ENCODE measurements at regions not wholly inside any gene's neighbourhood (a gene's known extent, or its start where the extent isn't known, plus 50 kb on each side); places are given as distances from the start of the nearest gene placed in this dataset.
"Not testable (repeated sequence)": the region's sequence is repeated elsewhere in the genome, so short reads cannot be mapped to it uniquely, and the experiment has no call there.

GRCh38 chr6:121887724-121888123, 452.3 kb downstream of the GJA1 start:
- TF ChIP-seq TAF1 (IDR thresholded peaks at IDR 0.05; ENCODE audit: low read depth, low read length) (no peak), POU2F2 (IDR thresholded peaks at IDR 0.05; ENCODE audit: low read depth, low read length) (no peak), PAX5 (IDR thresholded peaks at IDR 0.05; ENCODE audit: insufficient read depth, low read length, severe bottlenecking) (no peak), POLR2A (IDR thresholded peaks at IDR 0.05; ENCODE audit: low read depth, low read length) (no peak), SPI1 (IDR thresholded peaks at IDR 0.05; ENCODE audit: low read depth, low read length) (no peak), POLR2AphosphoS5 (IDR thresholded peaks at IDR 0.05; ENCODE audit: low read depth, low read length) (no peak)
- DNase-seq (ENCODE audit: insufficient read length, low spot score) = no peak
- FAIRE-seq = no peak

GRCh38 chr6:121890307-121890910, 455.0 kb downstream of the GJA1 start:
- FAIRE-seq = no peak
- DNase-seq (ENCODE audit: insufficient read length, low spot score) = no peak
- TF ChIP-seq POLR2A (IDR thresholded peaks at IDR 0.05; ENCODE audit: low read depth, low read length) = no peak
- TF ChIP-seq POU2F2 (IDR thresholded peaks at IDR 0.05; ENCODE audit: low read depth, low read length) = no peak
- TF ChIP-seq TAF1 (IDR thresholded peaks at IDR 0.05; ENCODE audit: low read depth, low read length) = no peak
- no peak for TF ChIP-seq POLR2AphosphoS5 (IDR thresholded peaks at IDR 0.05; ENCODE audit: low read depth, low read length)
- no peak for TF ChIP-seq SPI1 (IDR thresholded peaks at IDR 0.05; ENCODE audit: low read depth, low read length)
- TF ChIP-seq PAX5 (IDR thresholded peaks at IDR 0.05; ENCODE audit: insufficient read depth, low read length, severe bottlenecking) = no peak

GRCh38 chr6:121895731-121896130, 460.3 kb downstream of the GJA1 start:
- FAIRE-seq; DNase-seq (ENCODE audit: insufficient read length, low spot score): not testable (repeated sequence)

GRCh38 chr6:121896363-121896762, 460.9 kb downstream of the GJA1 start:
- no peak for FAIRE-seq
- no peak for DNase-seq (ENCODE audit: insufficient read length, low spot score)
- TF ChIP-seq PAX5 (IDR thresholded peaks at IDR 0.05; ENCODE audit: insufficient read depth, low read length, severe bottlenecking) = no peak
- TF ChIP-seq POU2F2 (IDR thresholded peaks at IDR 0.05; ENCODE audit: low read depth, low read length) = no peak
- no peak for TF ChIP-seq SPI1 (IDR thresholded peaks at IDR 0.05; ENCODE audit: low read depth, low read length)
- no peak for TF ChIP-seq POLR2AphosphoS5 (IDR thresholded peaks at IDR 0.05; ENCODE audit: low read depth, low read length)
- no peak for TF ChIP-seq TAF1 (IDR thresholded peaks at IDR 0.05; ENCODE audit: low read depth, low read length)
- no peak for TF ChIP-seq POLR2A (IDR thresholded peaks at IDR 0.05; ENCODE audit: low read depth, low read length)

GRCh38 chr6:121896771-121897170, 461.3 kb downstream of the GJA1 start:
- TF ChIP-seq POLR2AphosphoS5 (IDR thresholded peaks at IDR 0.05; ENCODE audit: low read depth, low read length) (no peak), PAX5 (IDR thresholded peaks at IDR 0.05; ENCODE audit: insufficient read depth, low read length, severe bottlenecking) (no peak), POLR2A (IDR thresholded peaks at IDR 0.05; ENCODE audit: low read depth, low read length) (no peak)
- no peak for FAIRE-seq

GRCh38 chr6:121897337-121897760, 461.9 kb downstream of the GJA1 start:
- FAIRE-seq (no peak), DNase-seq (ENCODE audit: insufficient read length, low spot score) (no peak)
- TF ChIP-seq SPI1 (IDR thresholded peaks at IDR 0.05; ENCODE audit: low read depth, low read length) (no peak), POLR2A (IDR thresholded peaks at IDR 0.05; ENCODE audit: low read depth, low read length) (no peak), TAF1 (IDR thresholded peaks at IDR 0.05; ENCODE audit: low read depth, low read length) (no peak), POU2F2 (IDR thresholded peaks at IDR 0.05; ENCODE audit: low read depth, low read length) (no peak), PAX5 (IDR thresholded peaks at IDR 0.05; ENCODE audit: insufficient read depth, low read length, severe bottlenecking) (no peak), POLR2AphosphoS5 (IDR thresholded peaks at IDR 0.05; ENCODE audit: low read depth, low read length) (no peak)

More at GRCh38 chr6:121896771-121897170, 461.3 kb downstream of the GJA1 start:
- DNase-seq (ENCODE audit: insufficient read length, low spot score) = no peak

GRCh38 chr6:121901432-121901831, 466.0 kb downstream of the GJA1 start:
- TF ChIP-seq POLR2AphosphoS5 (IDR thresholded peaks at IDR 0.05; ENCODE audit: low read depth, low read length) (no peak), POLR2A (IDR thresholded peaks at IDR 0.05; ENCODE audit: low read depth, low read length) (no peak), SPI1 (IDR thresholded peaks at IDR 0.05; ENCODE audit: low read depth, low read length) (no peak), TAF1 (IDR thresholded peaks at IDR 0.05; ENCODE audit: low read depth, low read length) (no peak), POU2F2 (IDR thresholded peaks at IDR 0.05; ENCODE audit: low read depth, low read length) (no peak), PAX5 (IDR thresholded peaks at IDR 0.05; ENCODE audit: insufficient read depth, low read length, severe bottlenecking) (no peak)
- FAIRE-seq = no peak
- DNase-seq (ENCODE audit: insufficient read length, low spot score) = no peak

- TF ChIP-seq TAF1 (IDR thresholded peaks at IDR 0.05; ENCODE audit: low read depth, low read length) = no peak
- DNase-seq (ENCODE audit: insufficient read length, low spot score) (no peak), FAIRE-seq (no peak)
Measured at GRCh38 chr6:121904559-121904958, 469.1 kb downstream of the GJA1 start.

- no peak for TF ChIP-seq PAX5 (IDR thresholded peaks at IDR 0.05; ENCODE audit: insufficient read depth, low read length, severe bottlenecking)
- no peak for TF ChIP-seq POLR2AphosphoS5 (IDR thresholded peaks at IDR 0.05; ENCODE audit: low read depth, low read length)
- no peak for TF ChIP-seq POU2F2 (IDR thresholded peaks at IDR 0.05; ENCODE audit: low read depth, low read length)
- no peak for TF ChIP-seq SPI1 (IDR thresholded peaks at IDR 0.05; ENCODE audit: low read depth, low read length)
- no peak for TF ChIP-seq POLR2A (IDR thresholded peaks at IDR 0.05; ENCODE audit: low read depth, low read length)
- no peak for TF ChIP-seq TAF1 (IDR thresholded peaks at IDR 0.05; ENCODE audit: low read depth, low read length)
- FAIRE-seq (no peak), DNase-seq (ENCODE audit: insufficient read length, low spot score) (no peak)
Measured at GRCh38 chr6:121912905-121913304, 477.5 kb downstream of the GJA1 start.

- TF ChIP-seq POLR2A (IDR thresholded peaks at IDR 0.05; ENCODE audit: low read depth, low read length) (no peak), TAF1 (IDR thresholded peaks at IDR 0.05; ENCODE audit: low read depth, low read length) (no peak), POU2F2 (IDR thresholded peaks at IDR 0.05; ENCODE audit: low read depth, low read length) (no peak), POLR2AphosphoS5 (IDR thresholded peaks at IDR 0.05; ENCODE audit: low read depth, low read length) (no peak), SPI1 (IDR thresholded peaks at IDR 0.05; ENCODE audit: low read depth, low read length) (no peak)
- FAIRE-seq (no peak), DNase-seq (ENCODE audit: insufficient read length, low spot score) (no peak)
Measured at GRCh38 chr6:121917263-121917829, 481.9 kb downstream of the GJA1 start.
